GM18870 (cell line): ENCODE measurements at regions not wholly inside any gene's neighbourhood (a gene's known extent, or its start where the extent isn't known, plus 50 kb on each side); places are given as distances from the start of the nearest gene placed in this dataset.
"Not testable (repeated sequence)": the region's sequence is repeated elsewhere in the genome, so short reads cannot be mapped to it uniquely, and the experiment has no call there.

Experiments used
- ATAC-seq: cut with Tn5 transposase; IDR thresholded peaks from one replicate; pipeline ENCODE4 v1.9.1; 2021; ENCODE audit warnings: moderate library complexity; ENCODE audit not compliant: unreplicated experiment

DNA sequence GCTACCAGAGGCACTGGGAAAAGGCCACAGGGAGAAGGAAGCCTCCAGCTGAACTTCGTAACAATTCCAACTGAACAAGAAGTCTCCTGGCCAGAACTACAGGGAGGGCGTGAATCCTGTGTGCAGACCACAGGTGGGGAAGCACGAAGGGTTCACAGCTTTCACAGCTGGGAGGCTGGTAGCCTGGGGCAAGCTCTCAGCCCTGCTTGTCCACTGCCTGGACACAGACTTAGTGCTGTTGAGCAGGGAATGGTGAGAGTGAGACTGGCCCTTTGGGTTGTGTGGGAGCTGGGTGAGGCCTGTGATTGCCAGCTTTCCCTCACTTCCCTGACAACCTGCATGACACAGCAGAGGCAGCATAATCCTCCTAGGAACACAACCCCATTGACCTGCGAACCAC lies 52.1 kb upstream of the TMEM45B start:
- ATAC-seq: not testable (repeated sequence)

GRCh38 chr11:129764204-129764603 lies 51.4 kb upstream of the TMEM45B start:
- ATAC-seq: not testable (repeated sequence)
